OCI-LY1 (cell line): ENCODE measurements at regions not wholly inside any gene's neighbourhood (a gene's known extent, or its start where the extent isn't known, plus 50 kb on each side); places are given as distances from the start of the nearest gene placed in this dataset.

Experiments used
- EZH2 ChIP-seq: fragments of 200-600 bp; sonication (generic), shearing (Covaris generic); IDR thresholded peaks from 2 replicates; pipeline ENCODE4 v1.8.0; 2017; ENCODE audit warnings: borderline replicate concordance, mixed run types, mild to moderate bottlenecking, antibody characterized with exemption, low read length, moderate library complexity, mixed read lengths
- TF ChIP-seq, protein P1 (sequence below): fragments of 200-600 bp; sonication (generic), shearing (Covaris generic); IDR thresholded peaks from 2 replicates; pipeline ENCODE4 v1.5.1; 2017; ENCODE audit warnings: mild to moderate bottlenecking, antibody characterized with exemption, low read length, moderate library complexity, mixed read lengths

DNA sequence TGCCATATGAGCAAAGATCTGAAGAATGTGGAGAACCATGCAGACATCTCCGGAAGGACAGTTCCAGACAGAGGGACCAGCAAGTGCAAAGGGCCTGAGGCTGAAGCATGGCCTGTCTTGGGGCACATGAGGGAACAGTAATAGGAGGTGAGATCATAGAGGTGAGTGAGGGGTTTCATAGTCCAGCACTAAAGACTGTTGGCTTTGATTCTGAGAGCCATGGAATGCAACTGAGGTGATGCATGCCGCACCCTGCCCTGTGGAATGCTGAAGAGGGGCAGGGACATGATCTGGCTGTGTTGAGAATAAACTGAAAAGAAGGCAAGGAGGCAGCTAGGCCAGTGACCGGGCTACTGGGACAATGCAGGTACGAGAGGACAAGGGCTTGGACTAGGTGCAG, 253.1 kb upstream of the KLF14 start:
- TF ChIP-seq, protein P1, sequence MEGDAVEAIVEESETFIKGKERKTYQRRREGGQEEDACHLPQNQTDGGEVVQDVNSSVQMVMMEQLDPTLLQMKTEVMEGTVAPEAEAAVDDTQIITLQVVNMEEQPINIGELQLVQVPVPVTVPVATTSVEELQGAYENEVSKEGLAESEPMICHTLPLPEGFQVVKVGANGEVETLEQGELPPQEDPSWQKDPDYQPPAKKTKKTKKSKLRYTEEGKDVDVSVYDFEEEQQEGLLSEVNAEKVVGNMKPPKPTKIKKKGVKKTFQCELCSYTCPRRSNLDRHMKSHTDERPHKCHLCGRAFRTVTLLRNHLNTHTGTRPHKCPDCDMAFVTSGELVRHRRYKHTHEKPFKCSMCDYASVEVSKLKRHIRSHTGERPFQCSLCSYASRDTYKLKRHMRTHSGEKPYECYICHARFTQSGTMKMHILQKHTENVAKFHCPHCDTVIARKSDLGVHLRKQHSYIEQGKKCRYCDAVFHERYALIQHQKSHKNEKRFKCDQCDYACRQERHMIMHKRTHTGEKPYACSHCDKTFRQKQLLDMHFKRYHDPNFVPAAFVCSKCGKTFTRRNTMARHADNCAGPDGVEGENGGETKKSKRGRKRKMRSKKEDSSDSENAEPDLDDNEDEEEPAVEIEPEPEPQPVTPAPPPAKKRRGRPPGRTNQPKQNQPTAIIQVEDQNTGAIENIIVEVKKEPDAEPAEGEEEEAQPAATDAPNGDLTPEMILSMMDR = no peak
- TF ChIP-seq EZH2 = no peak
